ENCODE measurements at regions not wholly inside any gene's neighbourhood (a gene's known extent, or its start where the extent isn't known, plus 50 kb on each side); places are given as distances from the start of the nearest gene placed in this dataset.

- Histone ChIP-seq H3K9me2 (ENCODE audit: insufficient read depth) (no peaks in the 10 kb centered on the region), H3K9ac (ENCODE audit: low read length) (no peak overlapping the region), H3K4me1 (ENCODE audit: control insufficient read depth in 1 of 2, insufficient read depth in 2 of 2, low read length in 2 of 2) (no peaks in the 10 kb centered on the region), H3K79me2 (ENCODE audit: insufficient read depth, low read length) (no peaks in the 10 kb centered on the region), H3K36me3 (ENCODE audit: control insufficient read depth in 1 of 2, insufficient read depth in 2 of 2, low read length in 2 of 2) (no peaks in the 10 kb centered on the region), H2AFZ (ENCODE audit: low read depth, low read length, poor library complexity, severe bottlenecking) (no peak overlapping the region), H4K20me1 (ENCODE audit: insufficient read depth) (no peaks in the 10 kb centered on the region), H3K27me3 (ENCODE audit: insufficient read depth, low read length) (no peaks in the 10 kb centered on the region), H3K4me3 (replicated peaks in 1 of 2; ENCODE audit: low read depth in 1 of 2, low read length in 2 of 2) (no peak overlapping the region), H3K27ac (ENCODE audit: low read depth, low read length) (no peak overlapping the region), H3K4me2 (ENCODE audit: low read length) (no peak overlapping the region), H3K9me3 (ENCODE audit: control insufficient read depth in 1 of 2, insufficient read depth in 1 of 2, low read depth in 1 of 2, low read length in 2 of 2) (peaks cover 13 to 26% of the 10 kb centered on the region in 2 experiments; a peak in 3 of 4 replicates)
- POLR2A ChIA-PET, result no interaction called here
- CTCF ChIA-PET, result no interaction called here
- no peak for ATAC-seq
- no TSS peak for BruUV-seq (replicated peaks)
- TF ChIP-seq REST (IDR thresholded peaks at IDR 0.05; ENCODE audit: low read depth), result no peak
- no peak for TF ChIP-seq EZH2 (IDR thresholded peaks at IDR 0.05)
- TF ChIP-seq FOSL1 (IDR thresholded peaks at IDR 0.05; ENCODE audit: low read depth), result no peak
- no peak for TF ChIP-seq POLR2AphosphoS5 (IDR thresholded peaks at IDR 0.05; ENCODE audit: low read depth, low read length)
- TF ChIP-seq SRF (IDR thresholded peaks at IDR 0.05; ENCODE audit: low read depth), result no peak
- TF ChIP-seq ZNF274 (IDR thresholded peaks at IDR 0.05; ENCODE audit: low read depth, low read length), result no peak
- TF ChIP-seq ZFX (IDR thresholded peaks at IDR 0.05), result no peak
- no peak for TF ChIP-seq ATF3 (IDR thresholded peaks at IDR 0.05)
- TF ChIP-seq MAX (IDR thresholded peaks at IDR 0.05), result no peak
- no peak for TF ChIP-seq CTCF (IDR thresholded peaks at IDR 0.05 in 2 of 3, conservative IDR thresholded peaks at IDR 0.05 in 1 of 3; ENCODE audit: borderline replicate concordance in 1 of 3, insufficient read depth in 1 of 3, low read depth in 2 of 3, low read length in 2 of 3)
- TF ChIP-seq YY1 (IDR thresholded peaks at IDR 0.05; ENCODE audit: extremely low read depth, insufficient replicate concordance, low read depth, low read length), result no peak
- TF ChIP-seq SP1 (IDR thresholded peaks at IDR 0.05; ENCODE audit: low read depth), result no peak
- TF ChIP-seq JUND (IDR thresholded peaks at IDR 0.05), result no peak
- TF ChIP-seq SIN3A (IDR thresholded peaks at IDR 0.05; ENCODE audit: low read depth), result no peak
- no peak for TF ChIP-seq EGR1 (IDR thresholded peaks at IDR 0.05; ENCODE audit: low read depth)
- no peak for TF ChIP-seq POLR2A (IDR thresholded peaks at IDR 0.05; ENCODE audit: borderline replicate concordance, extremely low read depth, insufficient read depth, insufficient read length)
- no peak for TF ChIP-seq CBX3 (IDR thresholded peaks at IDR 0.05; ENCODE audit: low read depth)
- TF ChIP-seq ZBTB33 (IDR thresholded peaks at IDR 0.05; ENCODE audit: extremely low read depth, insufficient replicate concordance, low read length), result no peak
- TF ChIP-seq ELF1 (IDR thresholded peaks at IDR 0.05; ENCODE audit: borderline replicate concordance, low read depth), result no peak
- TF ChIP-seq RAD21 (IDR thresholded peaks at IDR 0.05; ENCODE audit: low read depth), result no peak
- RAD21 ChIA-PET (ENCODE audit: low non-redundant PET in 1 of 2, low total read pairs in 2 of 2, uncharacterized antibody in 2 of 2, unreplicated experiment in 2 of 2), result no interaction called here
- DNase-seq (ENCODE audit: low read depth, low spot score), result no peak
- intact Hi-C loops (cut with micrococcal nuclease), result no loop called here
Observed at GRCh38 chr18:72114801-72115594, 429.1 kb downstream of the CBLN2 start.

Measured in HCT116 (cell line).